Neural progenitor cell (in vitro differentiated cells): ENCODE measurements at regions not wholly inside any gene's neighbourhood (a gene's known extent, or its start where the extent isn't known, plus 50 kb on each side); places are given as distances from the start of the nearest gene placed in this dataset.
"Not testable (repeated sequence)": the region's sequence is repeated elsewhere in the genome, so short reads cannot be mapped to it uniquely, and the experiment has no call there.

ENCODE experiments used
- DNase-seq: peaks from one replicate; pipeline ENCODE4 v3.0.0-alpha.2; 2016; ENCODE audit warnings: low spot score
- H2AFZ ChIP-seq: fragments of 200-600 bp; sonication (generic); replicated peaks from 2 replicates; pipeline ENCODE4 v1.6.1; 2016; ENCODE audit warnings: antibody characterized with exemption
- H3F3A ChIP-seq: fragments of 200-600 bp; sonication (generic); 2 replicates; pipeline ENCODE4 v1.6.1; 2016; ENCODE audit warnings: antibody characterized with exemption, low read depth
- H3K27ac ChIP-seq: fragments of 200-600 bp; sonication (generic); 2 replicates; pipeline ENCODE4 v1.5.1; 2016; ENCODE audit warnings: mild to moderate bottlenecking
- H3K27me3 ChIP-seq: fragments of 200-600 bp; sonication (generic); 2 replicates; pipeline ENCODE4 v1.6.1; 2016; ENCODE audit warnings: mild to moderate bottlenecking, moderate library complexity
- H3K36me3 ChIP-seq: fragments of 200-600 bp; sonication (generic); 2 replicates; pipeline ENCODE4 v1.5.1; 2016
- H3K4me1 ChIP-seq: fragments of 200-600 bp; sonication (generic); 2 replicates; pipeline ENCODE4 v1.6.1; 2016; ENCODE audit warnings: mixed run types
- H3K4me2 ChIP-seq: fragments of 200-600 bp; sonication (generic); 2 replicates; pipeline ENCODE4 v1.6.1; 2016
- H3K4me3 ChIP-seq: fragments of 200-600 bp; sonication (generic); 2 replicates; pipeline ENCODE4 v1.5.1; 2016
- H3K79me2 ChIP-seq: fragments of 200-600 bp; sonication (generic); 2 replicates; pipeline ENCODE4 v1.6.1; 2016; ENCODE audit warnings: low read depth
- H3K9ac ChIP-seq: fragments of 200-600 bp; sonication (generic); 2 replicates; pipeline ENCODE4 v1.6.1; 2016
- H3K9me3 ChIP-seq: fragments of 200-600 bp; sonication (generic); 2 replicates; pipeline ENCODE4 v1.5.1; 2016; ENCODE audit warnings: low read depth
- H4K20me1 ChIP-seq: fragments of 200-600 bp; sonication (generic); 2 replicates; pipeline ENCODE4 v1.6.1; 2016; ENCODE audit warnings: low read depth
- H3K27ac Mint-ChIP-seq: 3 replicates; pipeline ENCODE4 v1.8.0; 2021; ENCODE audit warnings: mixed read lengths
- H3K27me3 Mint-ChIP-seq: 2 replicates; pipeline ENCODE4 v1.8.0; 2022; ENCODE audit warnings: low read depth, mild to moderate bottlenecking, inconsistent platforms, moderate library complexity, mixed read lengths; ENCODE audit not compliant: insufficient read depth
- H3K36me3 Mint-ChIP-seq: 3 replicates; pipeline ENCODE4 v1.8.0; 2021; ENCODE audit warnings: mixed read lengths
- H3K4me1 Mint-ChIP-seq: 3 replicates; pipeline ENCODE4 v1.8.0; 2021; ENCODE audit warnings: mixed read lengths
- H3K4me3 Mint-ChIP-seq: 3 replicates; pipeline ENCODE4 v1.8.0; 2021; ENCODE audit warnings: mild to moderate bottlenecking, moderate library complexity, mixed read lengths
- H3K9me3 Mint-ChIP-seq: 3 replicates; pipeline ENCODE4 v1.8.0; 2020; ENCODE audit warnings: mixed read lengths
- CTCF ChIP-seq: fragments of 200-600 bp; sonication (generic); IDR thresholded peaks from 2 replicates; pipeline ENCODE4 v1.5.1; 2017; ENCODE audit warnings: antibody characterized with exemption, mild to moderate bottlenecking
- EZH2 ChIP-seq: fragments of 200-600 bp; sonication (generic); IDR thresholded peaks from 2 replicates; pipeline ENCODE4 v1.6.1; 2017; ENCODE audit warnings: antibody characterized with exemption, mild to moderate bottlenecking, moderate library complexity
- EZH2phosphoT487 ChIP-seq: fragments of 200-600 bp; sonication (generic); IDR thresholded peaks from 2 replicates; pipeline ENCODE4 v1.6.1; 2017; ENCODE audit warnings: antibody characterized with exemption

GRCh38 chr1:60612790-60613189, 469.6 kb upstream of the NFIA start:
- H3K27ac ChIP-seq: no peak overlapping the region

GRCh38 chr1:60606921-60607320, 475.4 kb upstream of the NFIA start:
- not testable (repeated sequence) for H3K4me3 ChIP-seq, H3K27ac ChIP-seq, H2AFZ ChIP-seq, H3K4me2 ChIP-seq, H3K9me3 ChIP-seq, H3K4me1 Mint-ChIP-seq, H3K36me3 Mint-ChIP-seq, H4K20me1 ChIP-seq, H3K36me3 ChIP-seq, H3F3A ChIP-seq, H3K9ac ChIP-seq, H3K4me1 ChIP-seq, H3K27ac Mint-ChIP-seq, DNase-seq, H3K27me3 ChIP-seq, H3K27me3 Mint-ChIP-seq, H3K79me2 ChIP-seq, H3K4me3 Mint-ChIP-seq
- H3K9me3 Mint-ChIP-seq: peaks cover 11% of the 10 kb centered on the region

More at GRCh38 chr1:60612790-60613189, 469.6 kb upstream of the NFIA start:
- Mint-ChIP-seq H3K27me3 (no peaks in the 10 kb centered on the region), H3K27ac (no peak overlapping the region), H3K36me3 (no peaks in the 10 kb centered on the region), H3K4me3 (no peak overlapping the region), H3K9me3 (no peaks in the 10 kb centered on the region), H3K4me1 (no peaks in the 10 kb centered on the region)
- no peak overlapping the region for H2AFZ ChIP-seq
- H3K36me3 ChIP-seq: no peaks in the 10 kb centered on the region
- no peaks in the 10 kb centered on the region for H3K79me2 ChIP-seq
- no peak for DNase-seq
- no peak overlapping the region for H3K4me3 ChIP-seq
- H3K4me2 ChIP-seq: no peak overlapping the region
- no peaks in the 10 kb centered on the region for H3K4me1 ChIP-seq
- H3K9me3 ChIP-seq: no peaks in the 10 kb centered on the region
- no peak overlapping the region for H3K9ac ChIP-seq
- no peaks in the 10 kb centered on the region for H3K27me3 ChIP-seq
- TF ChIP-seq CTCF: no peak
- no peak for TF ChIP-seq EZH2phosphoT487
- TF ChIP-seq EZH2: no peak
- H3F3A ChIP-seq: no peaks in the 10 kb centered on the region
- no peaks in the 10 kb centered on the region for H4K20me1 ChIP-seq

- Histone ChIP-seq H3K79me2 (no peaks in the 10 kb centered on the region), H3K27me3 (no peaks in the 10 kb centered on the region), H3K9ac (no peak overlapping the region), H3K4me2 (no peak overlapping the region), H3K4me3 (no peak overlapping the region), H3F3A (no peaks in the 10 kb centered on the region), H2AFZ (no peak overlapping the region), H3K27ac (no peak overlapping the region), H3K36me3 (no peaks in the 10 kb centered on the region), H4K20me1 (no peaks in the 10 kb centered on the region), H3K4me1 (no peaks in the 10 kb centered on the region), H3K9me3 (no peaks in the 10 kb centered on the region)
- no peak for DNase-seq
- no peak for TF ChIP-seq EZH2
- Mint-ChIP-seq H3K4me3 (no peak overlapping the region), H3K36me3 (peaks cover 5% of the 10 kb centered on the region), H3K27me3 (peaks cover 2% of the 10 kb centered on the region), H3K9me3 (peaks cover 7% of the 10 kb centered on the region), H3K4me1 (peaks cover 8% of the 10 kb centered on the region), H3K27ac (no peak overlapping the region)
Measured at GRCh38 chr1:60600532-60600931, 481.8 kb upstream of the NFIA start.

- Histone ChIP-seq H3K27me3 (no peaks in the 10 kb centered on the region), H3F3A (no peaks in the 10 kb centered on the region), H3K9ac (no peak overlapping the region), H2AFZ (no peak overlapping the region), H4K20me1 (no peaks in the 10 kb centered on the region), H3K36me3 (no peaks in the 10 kb centered on the region), H3K79me2 (no peaks in the 10 kb centered on the region), H3K4me3 (no peak overlapping the region), H3K4me2 (no peak overlapping the region), H3K9me3 (no peaks in the 10 kb centered on the region), H3K27ac (no peak overlapping the region), H3K4me1 (no peaks in the 10 kb centered on the region)
- no peak overlapping the region for H3K27ac Mint-ChIP-seq
- H3K36me3 Mint-ChIP-seq: peaks cover 5% of the 10 kb centered on the region
- no peak overlapping the region for H3K4me3 Mint-ChIP-seq
- peaks cover 2% of the 10 kb centered on the region for H3K27me3 Mint-ChIP-seq
- H3K9me3 Mint-ChIP-seq: peaks cover 7% of the 10 kb centered on the region
- H3K4me1 Mint-ChIP-seq: peaks cover 8% of the 10 kb centered on the region
- TF ChIP-seq EZH2: no peak
- DNase-seq: no peak
Measured at GRCh38 chr1:60599574-60599973, 482.8 kb upstream of the NFIA start.
